Nephron progenitor cell (in vitro differentiated cells): ENCODE measurements at regions not wholly inside any gene's neighbourhood (a gene's known extent, or its start where the extent isn't known, plus 50 kb on each side); places are given as distances from the start of the nearest gene placed in this dataset.

Experiments
- DNase-seq: peaks from one replicate; pipeline ENCODE4 v3.0.0; 2021
- H3K27ac Mint-ChIP-seq: 2 replicates; pipeline ENCODE4 v1.8.0; 2021; ENCODE audit warnings: mild to moderate bottlenecking, moderate library complexity, mixed read lengths
- H3K27me3 Mint-ChIP-seq: 2 replicates; pipeline ENCODE4 v1.8.0; 2021; ENCODE audit warnings: mild to moderate bottlenecking, low read depth, mixed read lengths; ENCODE audit not compliant: poor library complexity
- H3K36me3 Mint-ChIP-seq: 2 replicates; pipeline ENCODE4 v1.8.0; 2021; ENCODE audit warnings: low read depth, mixed read lengths
- H3K4me1 Mint-ChIP-seq: 2 replicates; pipeline ENCODE4 v1.8.0; 2021; ENCODE audit warnings: mixed read lengths
- H3K4me3 Mint-ChIP-seq: 2 replicates; pipeline ENCODE4 v1.8.0; 2021; ENCODE audit warnings: mild to moderate bottlenecking, moderate library complexity, mixed read lengths
- H3K9me3 Mint-ChIP-seq: 2 replicates; pipeline ENCODE4 v1.8.0; 2021; ENCODE audit warnings: mild to moderate bottlenecking, moderate library complexity, mixed read lengths
- CTCF ChIP-seq: fragments of 200-600 bp; sonication (generic); IDR thresholded peaks from 2 replicates; pipeline ENCODE4 v1.5.0; 2021; ENCODE audit warnings: antibody characterized with exemption

- no peak for DNase-seq
- Mint-ChIP-seq H3K4me1 (peaks cover 8% of the 10 kb centered on the region), H3K27me3 (no peaks in the 10 kb centered on the region), H3K9me3 (no peaks in the 10 kb centered on the region), H3K4me3 (no peak overlapping the region), H3K36me3 (no peaks in the 10 kb centered on the region), H3K27ac (no peak overlapping the region)
- TF ChIP-seq CTCF: no peak
Observed at GRCh38 chr12:32946504-32947131, 50.0 kb upstream of the PKP2 start.
